IPS DF 6.9 (cell line): ENCODE measurements at regions not wholly inside any gene's neighbourhood (a gene's known extent, or its start where the extent isn't known, plus 50 kb on each side); places are given as distances from the start of the nearest gene placed in this dataset.

Source experiments
- DNase-seq: peaks from one replicate; pipeline ENCODE4 v3.0.0-alpha.2; 2013; ENCODE audit warnings: low read depth, low spot score
- H3K27ac ChIP-seq: one replicate; pipeline ENCODE4 v1.5.1; 2013; ENCODE audit warnings: low read length, control low read depth
- H3K27me3 ChIP-seq: 2 replicates; pipeline ENCODE4 v1.6.1; 2013; ENCODE audit warnings: mild to moderate bottlenecking, low read length; ENCODE audit not compliant: control insufficient read depth, insufficient read depth
- H3K36me3 ChIP-seq: 2 replicates; pipeline ENCODE4 v1.6.1; 2013; ENCODE audit warnings: low read length; ENCODE audit not compliant: control insufficient read depth, insufficient read depth
- H3K4me1 ChIP-seq: 2 replicates; pipeline ENCODE4 v1.6.1; 2013; ENCODE audit warnings: low read length; ENCODE audit not compliant: control insufficient read depth, insufficient read depth
- H3K4me3 ChIP-seq: 2 replicates; pipeline ENCODE4 v1.5.1; 2013; ENCODE audit warnings: mild to moderate bottlenecking, low read length
- H3K9me3 ChIP-seq: 2 replicates; pipeline ENCODE4 v1.6.1; 2013; ENCODE audit warnings: low read length, inconsistent platforms; ENCODE audit not compliant: control insufficient read depth, insufficient read depth
- WGBS: extraction: QIAGEN DNeasy Blood & Tissue Kit; methylation state at CpG from one replicate; pipeline ENCODE4 v1.1.7; 2013; ENCODE audit warnings: mixed read lengths, missing lambda C conversion rate; ENCODE audit not compliant: insufficient read length, insufficient coverage; 5-methylcytosine and 5-hydroxymethylcytosine counted together

DNA sequence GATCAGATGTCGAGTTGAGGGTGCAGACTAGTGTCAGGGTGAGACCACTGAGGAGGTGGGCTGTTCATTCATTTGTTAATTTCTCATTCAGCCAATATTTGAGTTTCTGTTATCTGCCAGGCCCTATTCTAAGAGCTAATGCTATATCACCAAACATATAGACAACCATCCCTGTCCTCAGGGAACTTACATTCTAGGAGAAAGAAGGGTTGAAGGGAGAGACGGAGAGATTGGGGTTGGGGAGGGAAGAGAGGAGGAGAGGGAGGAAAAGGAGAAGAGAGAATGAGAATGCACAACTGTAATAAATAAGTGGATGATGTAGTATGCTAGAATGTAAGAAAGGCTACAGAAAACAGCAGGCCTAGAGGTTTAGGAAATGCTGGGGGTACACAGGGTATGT is 129.9 kb upstream of the PITX1 start:
- Histone ChIP-seq H3K4me3 (no peak overlapping the region), H3K9me3 (no peaks in the 10 kb centered on the region), H3K36me3 (no peaks in the 10 kb centered on the region), H3K4me1 (no peaks in the 10 kb centered on the region), H3K27me3 (peaks cover 1% of the 10 kb centered on the region; the same call in 1 of the 2 replicates), H3K27ac (no peak overlapping the region)
- 100% methylated on average over 1 of the region's 2 CpGs for WGBS
- DNase-seq, result no peak

DNA sequence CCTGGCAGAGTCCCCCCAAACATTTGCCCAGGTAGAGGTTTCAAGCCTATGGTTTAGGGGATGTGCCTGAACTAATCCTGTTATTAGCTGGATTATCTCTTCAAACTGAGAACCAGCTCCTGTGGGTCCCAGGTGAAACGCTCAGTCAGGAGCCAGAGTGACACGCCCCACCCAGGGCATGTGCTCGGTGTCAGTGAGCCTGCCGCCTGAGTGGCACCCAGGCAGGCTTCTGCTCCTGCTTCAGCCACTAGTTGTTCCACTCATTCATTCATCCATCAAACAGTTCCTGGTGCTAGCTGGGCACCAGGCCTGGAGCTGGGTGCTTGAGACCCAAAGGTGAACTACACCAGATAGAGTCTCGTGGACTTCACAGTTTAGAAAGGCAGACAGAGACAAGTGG is 129.4 kb upstream of the PITX1 start:
- no peak for DNase-seq
- 0 out of 2 replicates have a peak, but pooled peaks cover 1% of the 10 kb centered on the region for H3K27me3 ChIP-seq
- H3K4me3 ChIP-seq, result no peak overlapping the region
- H3K36me3 ChIP-seq, result no peaks in the 10 kb centered on the region
- H3K9me3 ChIP-seq, result no peaks in the 10 kb centered on the region
- H3K27ac ChIP-seq, result no peak overlapping the region
- WGBS, result no CpG with 5 or more reads among the region's 5 CpGs
- no peaks in the 10 kb centered on the region for H3K4me1 ChIP-seq

GRCh38 chr5:135162661-135163265 is 128.7 kb upstream of the PITX1 start:
- WGBS, result no CpG with 5 or more reads among the region's 9 CpGs
- H3K9me3 ChIP-seq, result no peaks in the 10 kb centered on the region
- no peak overlapping the region for H3K27ac ChIP-seq
- H3K36me3 ChIP-seq, result no peaks in the 10 kb centered on the region
- 0 out of 2 replicates have a peak, but pooled peaks cover 1% of the 10 kb centered on the region for H3K27me3 ChIP-seq
- H3K4me1 ChIP-seq, result no peaks in the 10 kb centered on the region
- no peak for DNase-seq
- no peak overlapping the region for H3K4me3 ChIP-seq

DNA sequence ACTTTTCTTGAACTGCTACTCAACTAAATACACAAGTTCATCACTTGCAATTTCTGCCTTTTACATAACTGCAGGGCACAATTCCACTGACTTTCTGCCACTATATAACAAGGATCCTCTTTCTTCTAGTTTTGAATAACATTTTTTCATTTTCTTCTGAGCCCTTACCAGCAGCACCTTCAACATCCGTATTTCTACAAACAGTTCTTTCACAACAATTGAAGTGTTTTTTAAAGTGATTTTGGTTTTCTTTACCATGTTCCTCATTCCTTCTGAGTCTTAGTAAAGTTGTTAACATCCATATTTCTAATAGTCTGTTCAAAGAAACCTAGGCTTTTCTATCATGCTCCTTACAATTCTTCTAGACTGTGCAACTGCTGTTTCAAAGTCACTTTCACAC is 127.2 kb upstream of the PITX1 start:
- H3K27me3 ChIP-seq, result 0 out of 2 replicates have a peak, but pooled peaks cover 1% of the 10 kb centered on the region
- no peak overlapping the region for H3K27ac ChIP-seq
- no peak for DNase-seq
- H3K36me3 ChIP-seq, result no peaks in the 10 kb centered on the region
- H3K9me3 ChIP-seq, result no peaks in the 10 kb centered on the region
- no CpG with 5 or more reads among the region's 1 CpG for WGBS
- no peak overlapping the region for H3K4me3 ChIP-seq
- H3K4me1 ChIP-seq, result no peaks in the 10 kb centered on the region

- Histone ChIP-seq H3K9me3 (no peaks in the 10 kb centered on the region), H3K27me3 (0 out of 2 replicates have a peak, but pooled peaks cover 1% of the 10 kb centered on the region), H3K36me3 (no peaks in the 10 kb centered on the region), H3K4me1 (no peaks in the 10 kb centered on the region), H3K27ac (no peak overlapping the region), H3K4me3 (no peak overlapping the region)
- DNase-seq, result no peak
- WGBS, result no CpG with 5 or more reads among the region's 1 CpG
Observed at GRCh38 chr5:135160036-135160675, 126.1 kb upstream of the PITX1 start.

DNA sequence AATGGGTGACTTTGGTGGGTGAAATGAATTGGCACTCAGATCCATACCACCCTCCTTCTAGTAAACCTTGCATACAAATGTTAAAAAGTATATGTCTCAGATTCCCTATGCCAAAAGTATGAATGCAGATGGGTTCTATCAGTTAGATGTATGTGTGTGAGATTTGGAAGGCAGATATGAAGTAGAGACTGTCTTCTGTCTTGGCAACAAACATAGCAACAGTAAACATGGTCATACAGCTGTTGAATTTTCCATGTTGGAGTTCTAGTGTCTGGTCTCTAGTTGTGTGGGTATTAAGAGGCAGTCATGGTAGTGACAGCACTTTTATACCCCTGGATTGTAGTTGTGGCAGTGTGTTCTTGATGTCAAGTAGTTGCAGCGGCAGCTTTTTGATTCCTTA is 125.6 kb upstream of the PITX1 start:
- Histone ChIP-seq H3K9me3 (no peaks in the 10 kb centered on the region), H3K4me1 (no peaks in the 10 kb centered on the region), H3K27me3 (0 out of 2 replicates have a peak, but pooled peaks cover 1% of the 10 kb centered on the region), H3K4me3 (no peak overlapping the region), H3K36me3 (no peaks in the 10 kb centered on the region), H3K27ac (no peak overlapping the region)
- no CpG with 5 or more reads among the region's 1 CpG for WGBS
- DNase-seq, result no peak

DNA sequence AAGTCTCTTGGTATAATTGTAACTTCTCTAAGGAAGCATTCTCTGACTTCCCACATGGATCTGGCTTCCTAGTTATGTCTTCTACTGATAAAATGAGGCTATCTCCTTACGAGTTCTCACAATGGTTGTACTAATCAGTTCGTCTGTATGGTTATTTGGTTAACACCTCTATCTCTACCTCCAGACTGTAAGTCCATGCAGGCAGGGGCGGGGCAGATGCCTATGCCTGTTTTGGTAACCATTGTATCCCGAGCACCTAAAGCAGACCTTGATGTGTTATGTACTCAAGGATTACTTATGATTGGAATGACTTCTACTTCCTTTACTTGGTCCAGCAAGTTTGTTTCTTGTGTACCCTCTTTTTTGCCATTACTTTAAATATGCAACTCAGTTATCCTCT is 125.0 kb upstream of the PITX1 start:
- no peak overlapping the region for H3K27ac ChIP-seq
- no peak for DNase-seq
- no peak overlapping the region for H3K4me3 ChIP-seq
- no peaks in the 10 kb centered on the region for H3K36me3 ChIP-seq
- H3K27me3 ChIP-seq, result 0 out of 2 replicates have a peak, but pooled peaks cover 1% of the 10 kb centered on the region
- no peaks in the 10 kb centered on the region for H3K4me1 ChIP-seq
- no CpG with 5 or more reads among the region's 4 CpGs for WGBS
- H3K9me3 ChIP-seq, result no peaks in the 10 kb centered on the region

- no peak overlapping the region for H3K4me3 ChIP-seq
- no peaks in the 10 kb centered on the region for H3K36me3 ChIP-seq
- 0 out of 2 replicates have a peak, but pooled peaks cover 1% of the 10 kb centered on the region for H3K27me3 ChIP-seq
- DNase-seq, result no peak
- H3K27ac ChIP-seq, result no peak overlapping the region
- H3K4me1 ChIP-seq, result no peaks in the 10 kb centered on the region
- no peaks in the 10 kb centered on the region for H3K9me3 ChIP-seq
- WGBS, result no CpG with 5 or more reads among the region's 1 CpG
Observed at GRCh38 chr5:135158314-135158697, 124.3 kb upstream of the PITX1 start.

DNA sequence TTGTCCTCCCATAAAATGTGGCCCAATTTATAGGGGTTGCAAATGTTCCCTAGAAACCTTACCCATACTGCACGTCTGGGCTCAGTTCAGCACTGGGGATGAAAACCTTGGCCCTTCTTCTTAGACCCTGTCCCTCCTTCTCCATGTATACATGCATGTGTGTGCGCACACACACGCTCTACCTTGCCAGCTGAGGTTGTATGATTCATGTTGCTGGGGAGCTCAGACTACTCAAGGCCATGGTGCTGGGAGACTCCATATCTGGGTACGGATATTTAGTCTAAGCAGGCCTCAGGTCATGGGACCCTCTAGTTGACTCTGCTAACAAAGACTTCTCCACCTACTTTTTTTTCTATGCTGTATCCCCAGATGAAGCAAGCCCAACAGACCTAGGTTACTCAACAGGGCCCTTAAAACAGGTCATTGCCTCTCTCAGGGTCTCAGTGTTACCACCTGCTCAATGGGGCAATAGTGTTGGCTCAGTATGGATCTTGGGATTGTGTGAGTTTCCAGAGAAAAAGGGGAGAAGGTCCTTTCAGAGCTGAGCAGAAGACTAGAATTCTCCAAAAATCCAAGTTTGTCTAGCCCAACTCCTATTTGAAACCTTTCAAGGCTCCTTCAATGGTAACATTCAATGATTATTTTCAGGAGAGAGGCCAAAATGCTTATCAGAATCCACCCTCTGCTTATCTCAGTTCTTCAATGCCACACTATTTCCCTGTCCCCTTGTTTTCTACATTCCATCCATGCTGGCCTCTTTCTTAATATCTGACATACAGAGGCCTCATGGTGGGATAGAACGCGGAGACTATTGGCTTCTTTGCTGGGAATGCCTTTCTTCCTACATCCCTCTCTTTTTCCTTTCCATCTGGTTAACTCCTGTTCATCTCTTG is 123.6 kb upstream of the PITX1 start:
- H3K4me3 ChIP-seq, result no peak overlapping the region
- no peaks in the 10 kb centered on the region for H3K36me3 ChIP-seq
- H3K4me1 ChIP-seq, result no peaks in the 10 kb centered on the region
- no peaks in the 10 kb centered on the region for H3K9me3 ChIP-seq
- H3K27ac ChIP-seq, result no peak overlapping the region
- WGBS, result no CpG with 5 or more reads among the region's 6 CpGs
- no peak for DNase-seq
- H3K27me3 ChIP-seq, result no peaks in the 10 kb centered on the region

GRCh38 chr5:135156715-135157404 is 122.8 kb upstream of the PITX1 start:
- no peak for DNase-seq
- H3K27ac ChIP-seq, result no peak overlapping the region

More at GRCh38 chr5:135156715-135157404, 122.8 kb upstream of the PITX1 start:
- Histone ChIP-seq H3K36me3 (no peaks in the 10 kb centered on the region), H3K4me3 (no peak overlapping the region), H3K27me3 (no peaks in the 10 kb centered on the region), H3K9me3 (no peaks in the 10 kb centered on the region), H3K4me1 (no peaks in the 10 kb centered on the region)
- no CpG with 5 or more reads among the region's 11 CpGs for WGBS
